ENCODE measurements at regions not wholly inside any gene's neighbourhood (a gene's known extent, or its start where the extent isn't known, plus 50 kb on each side); places are given as distances from the start of the nearest gene placed in this dataset.
"Not testable (repeated sequence)": the region's sequence is repeated elsewhere in the genome, so short reads cannot be mapped to it uniquely, and the experiment has no call there.

DNA sequence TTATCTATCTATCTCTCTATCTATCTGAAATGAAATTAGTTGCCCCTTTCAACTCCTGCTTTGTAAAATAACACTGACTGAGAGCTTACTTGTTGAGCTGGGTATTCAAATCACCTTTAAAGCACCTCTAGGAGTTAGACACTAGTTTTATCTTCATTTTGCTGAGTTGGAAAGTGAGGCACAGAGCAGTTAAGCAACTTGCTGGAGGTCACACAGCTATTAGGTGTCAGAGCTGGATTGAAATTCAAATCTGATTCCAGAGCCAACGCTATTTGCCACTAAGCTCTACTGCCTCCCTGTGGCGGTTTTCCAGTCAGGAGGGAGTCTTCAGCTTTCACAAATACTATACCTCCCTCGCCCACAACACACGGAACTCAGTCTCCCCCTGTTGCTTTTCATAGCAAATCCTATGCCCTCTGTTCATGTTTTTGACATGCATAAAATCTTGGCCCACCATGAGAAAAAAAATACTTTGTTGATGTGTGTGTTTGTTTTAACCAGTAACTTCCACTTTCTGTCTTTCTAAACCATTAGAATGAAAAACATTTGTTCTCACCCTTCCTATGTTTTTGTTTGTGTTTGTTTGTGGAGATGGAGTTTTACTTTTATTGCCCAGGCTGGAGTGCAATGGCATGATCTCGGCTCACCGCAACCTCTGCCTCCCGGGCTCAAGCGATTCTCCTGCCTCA lies 74.8 kb upstream of the SMURF2 start:
- Histone ChIP-seq H3K36me3 (no peaks in the 10 kb centered on the region), H3K4me1 (peaks cover 24 to 35% of the 10 kb centered on the region in 2 donors), H3K27ac (no peak overlapping the region), H3K27me3 (no peaks in the 10 kb centered on the region), H3K4me3 (replicated peaks in 1 of 3) (no peak overlapping the region), H3K9me3 (no peaks in the 10 kb centered on the region)
- peak; percentile 27 to 39 for DNase-seq
- TF ChIP-seq POLR2A (IDR thresholded peaks at IDR 0.05) = no peak
- TF ChIP-seq, protein P1, sequence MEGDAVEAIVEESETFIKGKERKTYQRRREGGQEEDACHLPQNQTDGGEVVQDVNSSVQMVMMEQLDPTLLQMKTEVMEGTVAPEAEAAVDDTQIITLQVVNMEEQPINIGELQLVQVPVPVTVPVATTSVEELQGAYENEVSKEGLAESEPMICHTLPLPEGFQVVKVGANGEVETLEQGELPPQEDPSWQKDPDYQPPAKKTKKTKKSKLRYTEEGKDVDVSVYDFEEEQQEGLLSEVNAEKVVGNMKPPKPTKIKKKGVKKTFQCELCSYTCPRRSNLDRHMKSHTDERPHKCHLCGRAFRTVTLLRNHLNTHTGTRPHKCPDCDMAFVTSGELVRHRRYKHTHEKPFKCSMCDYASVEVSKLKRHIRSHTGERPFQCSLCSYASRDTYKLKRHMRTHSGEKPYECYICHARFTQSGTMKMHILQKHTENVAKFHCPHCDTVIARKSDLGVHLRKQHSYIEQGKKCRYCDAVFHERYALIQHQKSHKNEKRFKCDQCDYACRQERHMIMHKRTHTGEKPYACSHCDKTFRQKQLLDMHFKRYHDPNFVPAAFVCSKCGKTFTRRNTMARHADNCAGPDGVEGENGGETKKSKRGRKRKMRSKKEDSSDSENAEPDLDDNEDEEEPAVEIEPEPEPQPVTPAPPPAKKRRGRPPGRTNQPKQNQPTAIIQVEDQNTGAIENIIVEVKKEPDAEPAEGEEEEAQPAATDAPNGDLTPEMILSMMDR (IDR thresholded peaks at IDR 0.05) = peak in 5 of 6 experiments; percentile 12 to 47 (median 37)
- intact Hi-C loops (cut with DNase I) = loop anchor here (10.0 kb wide), 2 partner anchors 72 to 422 kb away; partner anchors contain the start of gene SMURF2
- WGBS, 2 donors = 67 to 68% methylated on average over 8 of the region's 8 CpGs

DNA sequence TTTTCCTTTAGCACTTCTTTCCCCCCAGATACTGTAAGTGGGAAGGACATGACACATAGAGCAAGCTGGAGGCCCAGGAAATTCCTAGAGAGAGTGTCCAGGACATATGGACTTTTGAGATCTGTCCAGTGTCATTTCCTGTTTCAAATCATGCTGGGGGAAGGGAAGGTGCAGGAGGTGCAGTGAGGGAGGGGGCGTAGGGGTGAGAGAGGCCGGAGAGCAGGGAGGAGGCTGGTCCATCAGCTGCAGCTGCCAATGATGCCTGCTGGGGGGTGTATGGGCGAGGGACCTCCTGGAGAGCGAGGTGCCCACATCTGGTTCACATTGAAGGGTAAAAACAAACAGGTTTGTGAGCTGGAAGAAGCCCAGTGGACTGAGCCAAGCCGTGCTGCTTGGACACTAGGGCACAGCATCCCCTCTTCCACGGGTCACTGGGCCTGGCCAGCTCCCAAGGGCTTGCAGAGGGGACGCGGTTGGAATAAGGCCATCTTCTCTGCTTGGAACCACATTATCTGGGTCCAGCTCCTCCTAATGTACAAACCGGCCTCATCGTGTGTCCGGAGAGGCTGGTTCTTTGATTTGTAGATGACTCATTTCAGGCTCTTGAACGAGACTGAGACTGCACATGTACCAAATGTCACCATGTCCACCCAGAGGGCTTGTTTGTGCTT lies 70.4 kb upstream of the SMURF2 start:
- 8 to 14% methylated on average over 12 of the region's 12 CpGs for WGBS, 2 donors
- TF ChIP-seq POLR2A (IDR thresholded peaks at IDR 0.05) = no peak
- TF ChIP-seq, protein P1 (IDR thresholded peaks at IDR 0.05) = no peak
- Histone ChIP-seq H3K4me1 (peaks cover 13 to 15% of the 10 kb centered on the region in 2 donors), H3K27me3 (no peaks in the 10 kb centered on the region), H3K4me3 (replicated peaks in 1 of 3) (no peak overlapping the region), H3K9me3 (no peaks in the 10 kb centered on the region), H3K36me3 (no peaks in the 10 kb centered on the region), H3K27ac (peak overlapping the region; percentile 31 to 54 (median 52))
- intact Hi-C loops (cut with DNase I) = loop anchor here (10.0 kb wide), 2 partner anchors 68 to 418 kb away; partner anchors contain the start of gene SMURF2
- DNase-seq = peak; percentile 93 to 94

DNA sequence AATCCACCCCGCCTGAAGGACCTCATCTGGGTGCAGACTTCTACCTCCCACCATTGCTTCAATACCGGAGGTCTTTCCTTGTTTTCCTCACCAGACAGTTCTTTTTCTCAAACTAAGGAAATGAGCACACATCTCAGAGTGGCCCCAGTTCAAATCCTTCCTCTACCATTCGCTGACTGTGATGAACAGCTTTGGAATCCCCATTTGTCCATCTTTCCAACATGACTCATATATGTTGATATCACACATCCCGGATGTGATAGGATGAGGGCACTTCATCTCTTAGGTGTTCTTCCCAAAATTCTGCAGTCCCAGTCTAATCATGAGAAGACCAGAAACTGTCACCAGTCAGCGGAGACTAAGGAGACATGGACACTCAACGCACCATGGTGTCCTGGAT lies 67.9 kb upstream of the SMURF2 start:
- peaks cover 13 to 15% of the 10 kb centered on the region in 2 donors for H3K4me1 ChIP-seq
- DNase-seq; H3K9me3 ChIP-seq; H3K27me3 ChIP-seq; H3K36me3 ChIP-seq; H3K4me3 ChIP-seq (replicated peaks in 1 of 3); H3K27ac ChIP-seq: not testable (repeated sequence)
- WGBS, 2 donors = 92 to 93% methylated on average over 6 of the region's 6 CpGs
- intact Hi-C loops (cut with DNase I) = loop anchor here (10.0 kb wide), 2 partner anchors 65 to 415 kb away; partner anchors contain the start of gene SMURF2

DNA sequence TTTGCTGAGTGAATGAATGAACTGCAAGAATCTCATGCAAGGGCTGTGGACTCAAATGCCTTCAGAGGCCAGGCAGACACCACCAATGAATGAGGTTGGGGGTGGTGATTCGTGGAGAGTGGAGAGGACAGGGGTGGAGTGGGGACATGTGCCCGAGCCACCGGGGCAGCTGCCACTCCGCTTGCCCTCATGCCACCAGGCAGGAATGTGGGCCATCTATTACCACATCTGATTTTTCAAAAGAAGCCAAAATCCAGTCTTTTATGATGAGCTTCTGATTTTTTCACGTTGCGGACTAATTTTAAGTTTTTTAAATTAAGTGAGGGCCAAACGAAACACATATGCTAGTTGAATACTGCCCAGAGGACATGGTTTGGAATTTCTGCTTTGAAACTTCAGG lies 67.1 kb upstream of the SMURF2 start:
- intact Hi-C loops (cut with DNase I) = no loop called here
- no peak for DNase-seq

DNA sequence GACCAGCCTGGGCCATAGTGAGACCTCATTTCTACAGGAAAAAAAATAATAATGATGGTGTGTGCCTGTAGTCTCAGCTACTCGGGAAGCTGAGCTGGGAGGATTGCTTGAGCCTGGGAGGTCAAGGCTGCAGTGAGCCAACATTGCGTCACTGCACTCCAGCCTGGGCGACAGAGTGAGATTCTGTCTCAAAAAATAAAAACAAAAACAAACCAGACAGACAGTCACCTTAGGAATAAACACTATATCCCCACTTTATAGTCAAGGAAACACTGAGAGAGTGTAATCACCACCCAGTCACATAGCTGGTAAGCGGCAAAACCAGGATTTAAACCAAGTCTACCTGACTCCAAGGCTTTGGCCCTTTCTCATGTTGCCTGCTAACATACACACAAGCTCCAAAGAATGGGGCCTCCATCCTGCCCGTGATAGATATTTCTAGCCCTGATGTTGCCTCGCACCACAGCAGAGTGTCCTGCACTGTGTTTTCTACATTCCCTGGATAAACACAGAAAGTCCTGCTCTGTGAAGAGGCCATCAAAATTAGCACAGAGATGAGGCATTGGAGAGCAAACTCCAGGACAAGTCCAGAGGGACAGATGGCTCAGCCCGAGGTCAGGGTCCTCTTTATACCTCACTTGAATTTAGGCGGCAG lies 66.1 kb upstream of the SMURF2 start:
- H3K36me3 ChIP-seq = no peaks in the 10 kb centered on the region
- no peak for DNase-seq
- intact Hi-C loops (cut with DNase I) = no loop called here
- H3K4me3 ChIP-seq (replicated peaks in 1 of 3) = no peak overlapping the region
- WGBS, 2 donors = 78 to 79% methylated on average over 8 of the region's 8 CpGs
- H3K4me1 ChIP-seq = peaks cover 23 to 24% of the 10 kb centered on the region in 2 donors
- TF ChIP-seq POLR2A (IDR thresholded peaks at IDR 0.05) = no peak
- TF ChIP-seq, protein P1 (IDR thresholded peaks at IDR 0.05) = no peak
- H3K27me3 ChIP-seq = no peaks in the 10 kb centered on the region
- H3K27ac ChIP-seq = no peak overlapping the region
- no peaks in the 10 kb centered on the region for H3K9me3 ChIP-seq

More for the DNA sequence above, 67.1 kb upstream of the SMURF2 start:
- TF ChIP-seq, protein P1 (IDR thresholded peaks at IDR 0.05) = no peak
- TF ChIP-seq POLR2A (IDR thresholded peaks at IDR 0.05) = no peak
- Histone ChIP-seq H3K27ac (no peak overlapping the region), H3K4me3 (replicated peaks in 1 of 3) (no peak overlapping the region), H3K9me3 (no peaks in the 10 kb centered on the region), H3K27me3 (no peaks in the 10 kb centered on the region), H3K36me3 (no peaks in the 10 kb centered on the region), H3K4me1 (peaks cover 19 to 20% of the 10 kb centered on the region in 2 donors)
- WGBS, 2 donors = 92 to 96% methylated on average over 7 of the region's 7 CpGs

DNA sequence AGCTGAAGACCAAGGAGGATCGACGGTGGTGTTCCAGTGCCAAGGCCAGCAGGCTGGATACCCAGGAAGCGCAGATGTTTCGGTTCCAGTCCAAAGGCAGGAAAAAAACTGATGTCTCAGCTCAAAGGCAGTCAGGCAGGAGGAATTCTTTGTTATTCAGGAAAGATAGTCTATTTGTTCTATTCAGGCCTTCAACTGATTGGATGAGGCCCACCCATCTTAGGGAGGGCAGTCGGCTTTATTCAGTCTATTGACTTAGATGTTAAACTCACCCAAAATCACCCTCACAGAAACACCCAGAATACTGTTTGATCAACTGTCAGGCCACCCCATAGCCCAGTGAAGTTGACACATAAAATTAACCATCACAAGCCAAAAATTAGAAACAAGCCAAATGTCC lies 63.9 kb upstream of the SMURF2 start:
- H3K9me3 ChIP-seq; H3K27ac ChIP-seq; intact Hi-C loops (cut with DNase I); H3K27me3 ChIP-seq; H3K36me3 ChIP-seq; H3K4me3 ChIP-seq (replicated peaks in 1 of 3); DNase-seq; H3K4me1 ChIP-seq: not testable (repeated sequence)
- WGBS, 2 donors = 88 to 96% methylated on average over 5 of the region's 5 CpGs

DNA sequence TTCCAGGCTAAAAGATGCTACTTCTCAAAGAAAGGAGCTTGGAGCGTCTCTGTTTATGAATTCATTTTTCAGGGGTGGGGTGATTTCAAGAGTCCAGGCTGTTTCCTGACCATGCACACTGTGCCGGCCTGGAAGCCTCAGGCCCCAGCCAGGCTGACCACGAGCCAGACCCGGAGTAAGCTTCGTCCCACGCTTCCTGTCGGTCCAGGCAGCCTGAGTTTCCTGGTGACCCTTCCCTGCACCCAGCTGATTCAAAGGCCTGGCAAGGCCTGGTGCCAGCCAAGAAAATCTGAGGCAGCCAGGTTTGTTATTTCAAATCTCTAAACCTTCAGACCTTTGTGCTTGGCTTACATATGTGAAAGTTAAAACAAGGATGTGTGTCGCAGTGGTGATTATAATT lies 62.1 kb upstream of the SMURF2 start:
- H3K27ac ChIP-seq = peak overlapping the region; percentile 31 to 45 (median 39)
- H3K4me3 ChIP-seq (replicated peaks in 1 of 3); H3K9me3 ChIP-seq; intact Hi-C loops (cut with DNase I); H3K27me3 ChIP-seq; H3K4me1 ChIP-seq; H3K36me3 ChIP-seq: not testable (repeated sequence)
- 13 to 45% methylated on average over 2 to 8 of the region's 8 CpGs for WGBS, 2 donors
- peak; percentile 72 to 80 for DNase-seq

All from thyroid gland (tissue), 4 donors.